Liver (tissue), 3 donors: ENCODE measurements at regions not wholly inside any gene's neighbourhood (a gene's known extent, or its start where the extent isn't known, plus 50 kb on each side); places are given as distances from the start of the nearest gene placed in this dataset.

Source experiments
- ATF3 ChIP-seq: IDR thresholded peaks from 2 replicates; pipeline ENCODE4 v1.6.1; 2016; ENCODE audit warnings: antibody characterized with exemption
- FOXA1 ChIP-seq: IDR thresholded peaks from 2 replicates; pipeline ENCODE4 v1.6.1; 2016; ENCODE audit warnings: antibody characterized with exemption
- GABPA ChIP-seq, 2 donors: IDR thresholded peaks in 1 of 2; conservative IDR thresholded peaks in 1 of 2; 2 replicates each; pipeline ENCODE4 v1.6.1; 2016; ENCODE audit warnings: antibody characterized with exemption in 2 of 2, mild to moderate bottlenecking in 1 of 2, moderate library complexity in 1 of 2
- NR2F2 ChIP-seq: IDR thresholded peaks from 2 replicates; pipeline ENCODE4 v1.6.1; 2016; ENCODE audit warnings: antibody characterized with exemption
- RAD21 ChIP-seq, 2 donors: IDR thresholded peaks; 2 replicates each; pipeline ENCODE4 v1.6.1; 2016; ENCODE audit warnings: antibody characterized with exemption in 2 of 2, mild to moderate bottlenecking in 2 of 2
- SP1 ChIP-seq: IDR thresholded peaks from 2 replicates; pipeline ENCODE4 v1.6.1; 2018; ENCODE audit warnings: antibody characterized with exemption, mild to moderate bottlenecking
- TAF1 ChIP-seq: conservative IDR thresholded peaks from 2 replicates; pipeline ENCODE4 v1.6.1; 2016; ENCODE audit warnings: antibody characterized with exemption, mild to moderate bottlenecking
- YY1 ChIP-seq: IDR thresholded peaks from 2 replicates; pipeline ENCODE4 v1.6.1; 2016; ENCODE audit warnings: antibody characterized with exemption, mild to moderate bottlenecking
- TF ChIP-seq, protein P1 (sequence below): fragments of 150-350 bp; IDR thresholded peaks from 2 replicates; pipeline ENCODE4 v1.5.1; 2017; ENCODE audit warnings: improper control_type of control experiment, low read depth, low read length; ENCODE audit not compliant: missing input control
- TF ChIP-seq, protein P2 (sequence below): IDR thresholded peaks from 2 replicates; pipeline ENCODE4 v1.6.1; 2016; ENCODE audit warnings: antibody characterized with exemption
- TF ChIP-seq, protein P3 (sequence below): IDR thresholded peaks from 2 replicates; pipeline ENCODE4 v1.6.1; 2016; ENCODE audit warnings: antibody characterized with exemption, mild to moderate bottlenecking
- donor health status: healthy.
- donor health status: healthy.

DNA sequence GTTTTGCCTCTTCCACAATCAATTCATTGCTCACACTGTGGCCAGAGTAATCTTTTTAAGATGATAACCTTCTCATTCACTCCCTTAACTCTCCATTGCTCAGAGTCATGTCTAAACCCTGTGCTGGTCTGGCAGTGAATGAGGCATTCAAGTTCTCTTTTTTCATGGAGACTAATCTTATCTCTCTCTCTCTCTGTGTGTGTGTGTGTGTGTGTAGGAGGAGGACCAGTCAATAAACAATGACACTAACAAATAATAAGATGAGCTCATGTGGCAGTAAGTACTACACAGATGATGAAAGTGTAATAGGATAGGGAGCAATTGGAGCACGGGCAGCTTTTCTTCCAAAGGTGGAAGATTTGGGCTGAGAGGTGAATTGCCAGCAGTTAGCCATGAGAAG, 122.0 kb upstream of the B3GALT2 start:
- TF ChIP-seq, protein P1, sequence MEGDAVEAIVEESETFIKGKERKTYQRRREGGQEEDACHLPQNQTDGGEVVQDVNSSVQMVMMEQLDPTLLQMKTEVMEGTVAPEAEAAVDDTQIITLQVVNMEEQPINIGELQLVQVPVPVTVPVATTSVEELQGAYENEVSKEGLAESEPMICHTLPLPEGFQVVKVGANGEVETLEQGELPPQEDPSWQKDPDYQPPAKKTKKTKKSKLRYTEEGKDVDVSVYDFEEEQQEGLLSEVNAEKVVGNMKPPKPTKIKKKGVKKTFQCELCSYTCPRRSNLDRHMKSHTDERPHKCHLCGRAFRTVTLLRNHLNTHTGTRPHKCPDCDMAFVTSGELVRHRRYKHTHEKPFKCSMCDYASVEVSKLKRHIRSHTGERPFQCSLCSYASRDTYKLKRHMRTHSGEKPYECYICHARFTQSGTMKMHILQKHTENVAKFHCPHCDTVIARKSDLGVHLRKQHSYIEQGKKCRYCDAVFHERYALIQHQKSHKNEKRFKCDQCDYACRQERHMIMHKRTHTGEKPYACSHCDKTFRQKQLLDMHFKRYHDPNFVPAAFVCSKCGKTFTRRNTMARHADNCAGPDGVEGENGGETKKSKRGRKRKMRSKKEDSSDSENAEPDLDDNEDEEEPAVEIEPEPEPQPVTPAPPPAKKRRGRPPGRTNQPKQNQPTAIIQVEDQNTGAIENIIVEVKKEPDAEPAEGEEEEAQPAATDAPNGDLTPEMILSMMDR: no peak
- no peak for TF ChIP-seq TAF1
- no peak for TF ChIP-seq ATF3
- TF ChIP-seq, protein P2, sequence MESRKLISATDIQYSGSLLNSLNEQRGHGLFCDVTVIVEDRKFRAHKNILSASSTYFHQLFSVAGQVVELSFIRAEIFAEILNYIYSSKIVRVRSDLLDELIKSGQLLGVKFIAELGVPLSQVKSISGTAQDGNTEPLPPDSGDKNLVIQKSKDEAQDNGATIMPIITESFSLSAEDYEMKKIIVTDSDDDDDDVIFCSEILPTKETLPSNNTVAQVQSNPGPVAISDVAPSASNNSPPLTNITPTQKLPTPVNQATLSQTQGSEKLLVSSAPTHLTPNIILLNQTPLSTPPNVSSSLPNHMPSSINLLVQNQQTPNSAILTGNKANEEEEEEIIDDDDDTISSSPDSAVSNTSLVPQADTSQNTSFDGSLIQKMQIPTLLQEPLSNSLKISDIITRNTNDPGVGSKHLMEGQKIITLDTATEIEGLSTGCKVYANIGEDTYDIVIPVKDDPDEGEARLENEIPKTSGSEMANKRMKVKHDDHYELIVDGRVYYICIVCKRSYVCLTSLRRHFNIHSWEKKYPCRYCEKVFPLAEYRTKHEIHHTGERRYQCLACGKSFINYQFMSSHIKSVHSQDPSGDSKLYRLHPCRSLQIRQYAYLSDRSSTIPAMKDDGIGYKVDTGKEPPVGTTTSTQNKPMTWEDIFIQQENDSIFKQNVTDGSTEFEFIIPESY: no peak
- TF ChIP-seq, protein P3, sequence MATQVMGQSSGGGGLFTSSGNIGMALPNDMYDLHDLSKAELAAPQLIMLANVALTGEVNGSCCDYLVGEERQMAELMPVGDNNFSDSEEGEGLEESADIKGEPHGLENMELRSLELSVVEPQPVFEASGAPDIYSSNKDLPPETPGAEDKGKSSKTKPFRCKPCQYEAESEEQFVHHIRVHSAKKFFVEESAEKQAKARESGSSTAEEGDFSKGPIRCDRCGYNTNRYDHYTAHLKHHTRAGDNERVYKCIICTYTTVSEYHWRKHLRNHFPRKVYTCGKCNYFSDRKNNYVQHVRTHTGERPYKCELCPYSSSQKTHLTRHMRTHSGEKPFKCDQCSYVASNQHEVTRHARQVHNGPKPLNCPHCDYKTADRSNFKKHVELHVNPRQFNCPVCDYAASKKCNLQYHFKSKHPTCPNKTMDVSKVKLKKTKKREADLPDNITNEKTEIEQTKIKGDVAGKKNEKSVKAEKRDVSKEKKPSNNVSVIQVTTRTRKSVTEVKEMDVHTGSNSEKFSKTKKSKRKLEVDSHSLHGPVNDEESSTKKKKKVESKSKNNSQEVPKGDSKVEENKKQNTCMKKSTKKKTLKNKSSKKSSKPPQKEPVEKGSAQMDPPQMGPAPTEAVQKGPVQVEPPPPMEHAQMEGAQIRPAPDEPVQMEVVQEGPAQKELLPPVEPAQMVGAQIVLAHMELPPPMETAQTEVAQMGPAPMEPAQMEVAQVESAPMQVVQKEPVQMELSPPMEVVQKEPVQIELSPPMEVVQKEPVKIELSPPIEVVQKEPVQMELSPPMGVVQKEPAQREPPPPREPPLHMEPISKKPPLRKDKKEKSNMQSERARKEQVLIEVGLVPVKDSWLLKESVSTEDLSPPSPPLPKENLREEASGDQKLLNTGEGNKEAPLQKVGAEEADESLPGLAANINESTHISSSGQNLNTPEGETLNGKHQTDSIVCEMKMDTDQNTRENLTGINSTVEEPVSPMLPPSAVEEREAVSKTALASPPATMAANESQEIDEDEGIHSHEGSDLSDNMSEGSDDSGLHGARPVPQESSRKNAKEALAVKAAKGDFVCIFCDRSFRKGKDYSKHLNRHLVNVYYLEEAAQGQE: no peak
- no peak for TF ChIP-seq RAD21 (IDR thresholded peaks at IDR 0.05)
- no peak for TF ChIP-seq FOXA1
- TF ChIP-seq NR2F2: no peak
- no peak for TF ChIP-seq YY1
- TF ChIP-seq SP1: no peak
- no peak for TF ChIP-seq GABPA (IDR thresholded peaks at IDR 0.05 in 1 of 2, conservative IDR thresholded peaks at IDR 0.05 in 1 of 2)
